ENCODE measurements at regions not wholly inside any gene's neighbourhood (a gene's known extent, or its start where the extent isn't known, plus 50 kb on each side); places are given as distances from the start of the nearest gene placed in this dataset.

GRCh38 chr2:20560011-20560410, 90.9 kb downstream of the HS1BP3 start:
- DNase-seq (ENCODE audit: low spot score): no peak

DNA sequence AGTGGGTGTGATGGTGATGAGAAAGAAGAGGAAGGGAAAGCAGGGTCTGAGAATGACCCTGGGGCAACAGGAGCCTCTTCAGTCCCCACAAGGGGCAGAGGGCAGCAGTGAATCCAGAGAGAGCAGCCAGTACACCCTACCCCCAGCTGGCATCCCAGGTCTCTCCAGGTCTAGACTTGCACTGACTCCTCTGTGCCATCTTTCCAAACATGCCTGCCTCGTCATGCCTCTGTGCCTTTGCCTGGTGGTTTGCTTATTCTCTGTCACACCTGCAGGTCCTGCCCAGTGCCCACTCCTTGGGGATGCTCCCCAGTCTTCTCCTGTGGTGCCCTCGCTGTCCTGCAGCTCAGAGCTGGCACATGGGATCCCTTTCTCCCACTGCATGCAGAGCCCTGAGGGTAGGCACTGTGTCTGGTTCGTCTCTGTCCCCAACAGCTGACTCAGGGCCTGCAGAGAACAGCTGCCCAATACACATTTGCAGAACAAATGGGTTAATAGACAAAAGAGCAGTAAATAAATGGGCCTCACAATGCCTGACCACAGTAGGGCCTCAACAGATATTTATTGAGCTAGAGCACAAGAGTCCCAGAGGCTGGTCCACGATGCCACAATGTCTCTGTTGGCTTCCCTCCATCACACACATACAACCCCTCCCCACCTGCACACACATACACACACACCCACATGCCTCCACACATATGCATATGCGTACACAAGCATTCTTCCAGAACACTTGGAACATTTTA, 89.8 kb downstream of the HS1BP3 start:
- no peak for DNase-seq (ENCODE audit: low spot score)

GRCh38 chr2:20561637-20562454, 89.1 kb downstream of the HS1BP3 start:
- no peak for DNase-seq (ENCODE audit: low spot score)

DNA sequence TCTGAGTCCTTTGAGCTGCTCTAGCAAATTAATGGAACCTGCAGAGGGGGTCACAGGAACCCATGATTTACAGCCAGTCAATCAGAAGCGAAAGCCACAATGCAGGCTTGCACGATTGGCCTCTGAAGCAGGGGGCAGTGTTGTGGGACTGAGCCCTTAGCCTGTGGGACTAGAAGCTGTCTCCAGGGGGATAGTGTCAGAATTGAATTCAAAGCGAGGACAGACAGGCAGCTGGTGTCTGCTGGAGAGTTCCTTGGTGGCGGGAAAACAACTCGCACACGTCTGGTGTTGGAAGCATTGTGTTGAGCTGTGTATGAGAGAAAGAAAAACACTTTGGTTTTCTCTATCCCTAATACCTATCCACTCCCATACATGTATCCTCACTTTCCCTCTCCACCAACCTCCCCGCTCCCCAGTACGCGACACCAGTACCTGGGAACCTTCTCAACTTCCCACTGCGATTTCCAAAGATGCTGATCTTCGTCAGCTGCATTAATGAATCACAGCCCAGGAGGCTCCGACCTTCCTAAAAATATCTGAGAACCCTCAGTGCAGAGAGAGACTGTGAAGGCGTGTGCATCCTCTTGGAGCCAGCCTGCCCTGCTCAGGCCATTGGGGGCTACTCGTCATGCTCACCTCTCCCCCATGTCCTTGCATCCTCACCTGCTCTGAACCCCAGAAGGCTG, 88.2 kb downstream of the HS1BP3 start:
- no peak for DNase-seq (ENCODE audit: low spot score)

GRCh38 chr2:20563251-20563650, 87.6 kb downstream of the HS1BP3 start:
- no peak for DNase-seq (ENCODE audit: low spot score)

DNA sequence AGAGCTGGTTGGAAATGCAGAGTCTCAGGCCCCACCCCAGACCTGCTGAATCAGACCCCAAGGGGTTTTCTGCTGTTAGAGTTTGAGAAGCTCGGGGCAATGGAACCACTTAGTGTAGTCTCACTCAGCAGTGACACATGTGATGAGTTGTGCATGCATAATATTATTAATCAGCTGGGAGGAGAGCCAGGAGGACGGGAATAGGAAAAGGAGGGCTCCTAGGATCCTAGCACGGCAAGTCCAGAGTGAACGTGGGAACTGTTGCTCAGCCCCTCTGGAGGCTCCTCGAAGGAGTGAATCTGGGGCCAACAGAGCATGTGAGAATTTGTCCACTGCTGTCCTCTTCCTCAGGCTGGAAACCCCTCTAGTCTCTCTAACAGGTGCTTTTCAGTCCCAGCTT, 87.1 kb downstream of the HS1BP3 start:
- no peak for DNase-seq (ENCODE audit: low spot score)

DNA sequence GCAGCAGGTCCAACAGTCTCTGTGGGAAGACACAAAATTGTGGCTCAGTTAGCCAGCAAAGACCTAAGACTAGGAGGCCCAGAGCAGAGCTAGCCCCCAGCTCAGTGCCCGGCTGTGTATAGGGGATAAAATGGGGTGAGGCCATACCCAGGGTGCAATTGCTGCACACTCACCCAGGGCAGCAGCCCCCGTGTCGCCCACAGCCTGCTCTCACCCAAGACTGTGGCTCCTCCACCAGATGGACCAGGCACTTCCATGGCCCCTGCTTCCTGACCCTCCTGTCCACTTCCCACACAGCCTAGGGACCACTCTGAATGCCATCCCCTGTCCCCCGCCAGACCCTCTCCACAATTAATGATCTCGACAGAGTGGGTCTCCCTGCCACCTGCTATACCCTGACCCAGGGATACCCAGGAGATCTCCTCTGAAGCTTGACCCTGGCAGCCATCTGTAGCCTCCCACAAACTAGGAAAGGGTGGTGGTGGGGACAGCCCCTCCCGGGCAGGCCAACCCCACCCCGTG, 85.7 kb downstream of the HS1BP3 start:
- no peak for DNase-seq (ENCODE audit: low spot score)

- no peak for DNase-seq (ENCODE audit: low spot score)
These were observed 85.2 kb downstream of the HS1BP3 start for GRCh38 chr2:20565623-20566236.

DNA sequence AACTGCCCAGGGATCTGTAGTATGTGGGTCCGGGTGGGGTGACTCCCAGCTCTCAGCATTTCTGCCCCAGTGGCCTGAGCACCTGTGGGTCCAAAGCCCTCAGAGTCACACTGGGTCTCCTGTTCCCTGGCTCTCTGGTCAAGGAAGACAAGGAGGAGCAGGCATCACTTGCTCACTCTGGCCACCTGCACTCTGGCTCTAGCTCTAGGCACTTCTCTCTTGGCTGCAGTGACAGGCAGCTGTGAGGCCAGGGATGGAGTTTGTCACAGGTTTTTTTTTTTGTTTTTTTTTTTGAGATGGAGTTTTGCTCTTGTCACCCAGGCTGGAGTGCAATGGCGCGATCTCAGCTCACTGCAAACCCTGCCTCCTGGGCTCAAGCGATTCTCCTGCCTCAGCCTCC, 84.6 kb downstream of the HS1BP3 start:
- DNase-seq (ENCODE audit: low spot score): no peak

DNA sequence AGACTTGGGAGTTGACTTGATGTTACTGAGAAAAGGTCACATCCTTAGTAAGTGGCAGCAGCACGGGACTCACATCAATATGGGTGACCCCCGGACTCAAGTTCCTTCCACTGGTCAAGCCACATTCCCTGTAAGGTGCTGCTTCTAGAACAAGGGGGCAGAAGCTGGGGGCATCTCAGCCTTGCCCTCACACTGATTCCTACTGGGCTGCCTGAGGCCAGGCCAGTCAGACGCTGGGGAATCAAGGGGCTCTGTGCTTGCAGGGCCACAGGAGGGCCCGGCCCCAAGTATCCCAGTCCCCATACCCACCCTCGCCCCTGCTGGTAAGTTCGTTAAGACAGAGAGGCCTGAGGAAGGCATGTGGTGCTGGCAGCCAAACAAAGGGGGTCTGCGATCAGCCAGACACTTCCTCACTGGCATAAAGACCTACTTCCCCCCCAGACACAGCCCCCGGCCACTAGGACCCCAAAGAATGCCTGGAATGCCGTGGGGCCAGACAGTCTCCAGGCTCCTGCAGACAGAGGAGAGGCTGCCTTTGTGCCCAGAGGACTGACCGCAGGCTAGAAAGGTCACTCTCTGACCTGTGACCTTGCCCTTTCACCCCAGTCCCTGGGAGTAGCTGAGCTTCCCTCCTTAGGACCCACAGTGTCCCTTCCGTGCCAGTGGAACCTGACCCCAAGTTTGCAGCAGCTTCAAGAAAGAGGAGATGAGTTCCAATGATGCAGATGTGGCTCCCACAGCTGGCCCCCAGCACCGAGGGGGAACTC, 83.6 kb downstream of the HS1BP3 start:
- no peak for DNase-seq (ENCODE audit: low spot score)
